Activated effector memory CD4-positive, alpha-beta T cell treated with anti-CD3 and anti-CD28 coated beads, Interleukin-2, amount 50 U/mL, for 16 hours (primary cell): ENCODE measurements at regions not wholly inside any gene's neighbourhood (a gene's known extent, or its start where the extent isn't known, plus 50 kb on each side); places are given as distances from the start of the nearest gene placed in this dataset.

Experiments
- DNase-seq: peaks from one replicate; pipeline ENCODE4 v3.0.0-alpha.2; 2020

DNA sequence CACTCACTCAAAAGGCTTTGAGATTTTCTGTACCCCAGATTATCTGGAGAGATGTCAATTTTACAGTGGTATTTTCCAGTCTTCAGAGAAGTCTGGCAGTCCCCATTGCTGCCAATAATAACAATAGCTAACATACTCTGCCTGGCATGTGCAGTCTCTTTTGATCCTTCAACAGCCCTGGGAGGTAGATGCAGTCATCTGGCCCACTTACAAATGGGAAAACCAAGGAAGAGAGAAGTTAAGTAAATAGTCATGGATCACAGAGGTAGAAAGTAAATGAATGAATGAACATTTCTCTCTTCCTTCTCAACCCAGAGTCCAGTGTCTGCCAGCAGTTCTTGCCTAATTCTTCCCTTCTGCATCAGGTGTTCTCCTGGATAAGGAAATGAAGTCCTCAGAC is 113.0 kb upstream of the EDNRA start:
- DNase-seq, result no peak

DNA sequence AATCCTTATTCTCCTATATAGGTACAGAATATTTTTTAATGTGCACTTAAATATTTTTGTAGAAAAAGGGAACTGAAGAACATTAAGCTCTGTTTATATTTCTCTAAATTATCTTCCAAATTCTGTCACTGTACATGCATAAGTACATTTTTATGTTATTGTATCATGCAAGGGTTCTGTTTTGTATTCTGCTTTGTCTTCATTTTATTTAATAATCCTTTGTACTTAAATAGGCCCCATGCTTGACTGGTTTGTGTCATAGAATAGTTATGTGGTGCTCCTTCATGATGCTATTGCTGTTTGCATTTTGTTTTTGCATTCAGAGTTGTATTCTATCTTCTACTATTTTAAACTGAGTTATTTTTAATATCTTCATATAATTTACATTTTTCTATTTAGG is 111.9 kb upstream of the EDNRA start:
- DNase-seq, result no peak

DNA sequence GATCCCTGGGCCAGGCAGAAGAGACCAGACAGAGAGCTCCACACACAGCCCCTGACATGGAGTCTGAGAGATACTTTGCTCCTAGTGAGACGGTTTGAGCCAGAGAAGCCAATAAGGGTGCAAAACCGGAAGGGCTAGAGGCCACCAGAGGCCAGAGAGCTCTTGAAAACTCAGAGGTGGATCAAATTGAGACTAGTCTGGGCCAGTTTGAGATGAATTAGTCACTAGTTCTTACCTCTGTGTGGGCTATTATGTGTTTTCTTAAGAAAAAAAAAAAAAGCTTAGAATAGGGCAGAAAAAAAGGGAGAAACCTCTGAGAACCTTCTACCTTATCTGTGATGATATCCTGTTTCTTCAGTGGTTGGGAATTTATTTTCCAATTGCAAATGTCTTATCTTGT is 110.4 kb upstream of the EDNRA start:
- DNase-seq, result no peak

DNA sequence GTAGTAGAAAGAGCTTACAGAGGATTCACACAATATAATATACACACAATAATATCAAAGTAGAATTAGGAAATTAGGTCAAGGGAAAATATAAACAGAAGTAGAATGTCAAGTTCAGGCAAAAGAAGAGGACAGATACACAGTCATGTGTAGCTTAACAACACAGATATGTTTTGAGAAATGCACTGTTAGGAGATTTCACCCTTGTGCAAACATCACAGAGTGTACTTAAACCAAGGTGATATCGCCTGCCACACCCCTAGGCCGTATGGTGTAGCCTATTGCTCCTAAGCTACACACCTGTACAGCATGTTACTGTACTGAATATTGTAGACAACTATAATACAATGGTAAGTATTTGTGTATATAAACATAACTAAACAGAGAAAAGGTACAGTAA is 110.0 kb upstream of the EDNRA start:
- DNase-seq, result no peak

DNA sequence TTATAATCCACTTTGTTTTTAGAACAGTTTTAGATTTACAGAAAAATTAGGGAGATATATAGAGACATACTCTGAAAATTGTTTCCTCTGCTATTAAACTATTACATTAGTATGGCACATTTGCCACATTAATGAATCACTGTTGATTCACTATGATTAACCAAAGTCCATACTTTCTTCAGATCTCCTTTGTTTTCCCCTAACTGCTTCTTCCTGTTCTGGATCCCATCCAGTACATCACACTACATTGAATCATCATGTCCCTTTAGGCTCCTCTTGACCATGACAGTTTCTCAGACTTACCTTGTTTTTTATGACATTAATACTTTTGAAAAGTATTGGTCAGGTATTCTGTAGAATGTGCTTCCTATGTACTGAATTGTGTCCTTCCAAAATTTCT is 109.2 kb upstream of the EDNRA start:
- DNase-seq, result no peak

GRCh38 chr4:147378780-147379179 is 102.1 kb upstream of the EDNRA start:
- no peak for DNase-seq

GRCh38 chr4:147381749-147382148 is 99.1 kb upstream of the EDNRA start:
- DNase-seq, result no peak

- no peak for DNase-seq
Observed at GRCh38 chr4:147388018-147388417, 92.9 kb upstream of the EDNRA start.

GRCh38 chr4:147396105-147396504 is 84.8 kb upstream of the EDNRA start:
- no peak for DNase-seq

DNA sequence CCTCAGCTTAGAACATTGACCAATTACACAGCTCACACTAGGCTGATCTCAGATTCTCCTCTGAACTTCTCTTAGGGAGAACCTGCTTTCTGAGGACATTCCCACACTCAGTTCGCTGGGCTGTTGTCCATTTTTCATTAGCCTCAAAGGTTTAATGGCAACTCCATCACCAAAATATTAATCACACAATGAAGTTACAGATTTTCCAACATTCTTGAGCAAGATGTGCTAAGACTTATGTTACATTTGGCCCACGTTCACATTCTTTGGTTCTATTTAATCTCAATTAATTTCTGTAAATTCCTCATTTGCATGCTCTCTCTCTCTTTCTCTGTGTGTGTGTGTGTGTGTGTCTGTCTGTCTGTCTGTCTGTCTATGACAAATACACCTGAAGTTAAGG is 82.3 kb upstream of the EDNRA start:
- no peak for DNase-seq

DNA sequence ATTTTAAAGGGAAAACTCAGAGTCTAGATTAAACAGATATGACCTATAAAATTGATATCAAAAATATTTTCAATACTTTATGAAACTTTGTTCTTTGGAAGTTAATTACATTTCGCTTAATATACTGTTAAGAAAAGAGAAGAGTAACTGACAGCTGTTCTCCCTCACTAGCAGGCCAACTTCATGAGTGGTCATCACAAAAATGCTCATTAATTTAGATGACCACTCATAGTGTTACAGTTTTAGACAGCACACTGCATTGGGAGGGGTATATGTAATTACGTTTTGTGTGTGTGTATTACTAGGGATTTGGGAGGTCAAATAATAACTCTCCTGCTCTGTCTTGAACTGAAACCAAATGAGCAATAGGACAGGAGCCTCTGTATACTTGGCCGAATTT is 80.2 kb upstream of the EDNRA start:
- no peak for DNase-seq

DNA sequence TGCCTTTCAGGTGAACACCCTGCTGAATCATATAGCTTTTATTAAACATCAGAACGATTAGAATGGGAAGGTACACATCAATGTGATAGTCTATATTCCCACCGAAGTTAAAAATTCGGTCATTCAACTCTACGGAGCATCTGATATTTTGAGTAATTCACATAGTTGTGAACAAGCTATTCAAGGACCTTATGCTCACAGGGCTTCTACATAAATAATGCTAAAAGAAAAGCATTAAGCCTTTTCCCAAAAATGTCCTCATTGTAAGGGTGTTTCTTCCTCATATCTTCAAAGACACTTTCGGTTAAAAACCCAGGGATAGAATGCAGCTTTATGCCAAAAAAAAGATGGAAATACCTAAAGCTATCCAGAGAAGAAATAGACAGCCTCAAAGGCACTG is 79.7 kb upstream of the EDNRA start:
- no peak for DNase-seq

- no peak for DNase-seq
Observed at GRCh38 chr4:147407261-147408045, 73.4 kb upstream of the EDNRA start.

GRCh38 chr4:147408189-147408588 is 72.7 kb upstream of the EDNRA start:
- no peak for DNase-seq

- no peak for DNase-seq
Observed at GRCh38 chr4:147409350-147409749, 71.5 kb upstream of the EDNRA start.

DNA sequence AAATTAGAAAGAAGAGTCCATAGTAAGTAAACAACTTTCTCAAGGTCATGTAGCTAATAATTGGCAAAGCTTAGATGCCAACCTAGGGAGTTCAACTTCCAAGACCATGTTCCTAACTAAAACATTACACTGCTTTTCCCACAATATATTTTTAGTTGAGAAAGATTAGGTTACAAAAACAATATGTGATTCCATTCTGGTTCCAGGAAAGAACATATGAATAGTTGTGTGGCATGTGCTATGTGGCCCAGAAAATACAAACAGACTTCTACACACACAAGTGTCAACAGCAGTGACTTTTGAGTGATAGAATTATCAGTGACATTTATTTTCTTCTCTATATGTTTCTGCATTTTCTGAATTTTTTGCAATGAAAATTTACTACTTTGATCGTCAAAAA is 62.7 kb upstream of the EDNRA start:
- no peak for DNase-seq

DNA sequence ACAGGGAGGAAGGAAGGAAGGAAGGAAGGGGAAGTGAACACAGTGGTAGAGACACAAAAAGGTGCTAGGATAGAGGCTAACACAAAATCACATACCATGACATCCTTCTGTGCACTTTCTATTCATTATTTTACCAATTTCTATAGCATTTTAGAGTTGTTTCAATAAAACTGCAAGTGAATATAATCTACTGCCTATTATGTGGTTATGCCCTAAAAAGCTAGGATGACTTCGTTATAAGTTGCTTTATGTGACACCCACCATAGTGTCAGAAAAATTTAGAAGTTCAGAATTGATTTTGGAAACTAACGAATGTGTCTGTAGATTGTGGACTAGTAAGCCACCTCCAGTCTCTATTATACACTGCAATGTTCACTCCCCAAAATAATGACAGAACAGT is 59.4 kb upstream of the EDNRA start:
- DNase-seq, result no peak

DNA sequence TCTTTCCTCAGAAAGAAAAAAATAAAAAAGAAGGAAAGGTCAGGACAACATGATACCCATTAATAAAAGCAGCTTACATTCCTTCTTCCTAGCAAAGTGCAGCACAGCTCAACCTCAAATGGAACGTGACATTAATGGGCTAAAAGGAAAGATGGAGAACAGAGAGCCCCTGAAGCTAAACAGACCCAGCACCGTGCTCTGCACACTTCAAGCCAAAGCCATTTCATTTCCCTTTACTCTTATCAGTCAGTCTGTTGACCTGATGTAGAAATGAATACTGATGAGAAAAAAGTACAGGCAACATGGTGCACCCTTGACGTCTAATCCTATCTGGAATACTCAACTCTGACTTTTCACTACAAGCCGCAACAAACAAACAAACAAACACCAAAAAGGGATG is 57.7 kb upstream of the EDNRA start:
- no peak for DNase-seq

GRCh38 chr4:147425019-147425418 is 55.9 kb upstream of the EDNRA start:
- no peak for DNase-seq

GRCh38 chr4:147428583-147428982 is 52.3 kb upstream of the EDNRA start:
- DNase-seq, result no peak

DNA sequence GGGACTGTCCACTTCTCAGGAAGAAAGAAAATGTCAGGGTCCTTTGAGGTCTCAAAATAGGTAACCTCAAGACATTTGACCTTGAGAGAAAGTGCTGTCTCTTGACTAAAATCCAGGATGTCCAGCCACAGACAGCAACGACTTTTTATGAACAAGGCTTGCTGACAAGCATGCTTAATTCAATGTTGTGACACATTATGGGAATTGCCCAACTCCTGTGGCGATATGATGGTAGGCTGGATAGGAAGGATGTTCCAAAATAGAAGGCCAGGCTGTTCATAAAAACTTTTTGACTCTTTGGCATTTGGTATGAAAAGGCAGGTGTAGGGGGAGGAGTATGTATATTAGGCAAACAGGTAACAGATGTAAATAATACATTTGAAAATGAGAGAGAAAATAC is 50.8 kb upstream of the EDNRA start:
- DNase-seq, result no peak
